BJ (cell line): ENCODE measurements at regions not wholly inside any gene's neighbourhood (a gene's known extent, or its start where the extent isn't known, plus 50 kb on each side); places are given as distances from the start of the nearest gene placed in this dataset.

Source experiments
- CTCF ChIA-PET: fragments of 350-600 bp; formaldehyde crosslinking; extraction: SDS; loops from one replicate; lab custom pipeline; 2021; ENCODE audit warnings: antibody characterized with exemption, inconsistent platforms; lab: Yijun Ruan, JAX
- POLR2A ChIA-PET: fragments of 300-600 bp; sonication (Branson Sonifier 250); formaldehyde crosslinking; extraction: SDS; loops from one replicate; lab custom pipeline; 2021; ENCODE audit warnings: antibody characterized with exemption; lab: Charles Lee
- DNase-seq: peaks from one replicate; pipeline ENCODE4 v3.0.0-alpha.2; 2011; ENCODE audit warnings: low read depth
- H3K27me3 ChIP-seq: 2 replicates; pipeline ENCODE4 v1.6.0; 2011; ENCODE audit warnings: low read length; ENCODE audit not compliant: control insufficient read depth, insufficient read depth
- H3K36me3 ChIP-seq: 2 replicates; pipeline ENCODE4 v1.5.1; 2011; ENCODE audit warnings: low read length; ENCODE audit not compliant: control insufficient read depth, insufficient read depth
- H3K4me3 ChIP-seq: 2 replicates; pipeline ENCODE4 v1.5.1; 2011; ENCODE audit warnings: low read depth, mild to moderate bottlenecking, control low read depth, low read length
- TF ChIP-seq, protein P1 (sequence below): IDR thresholded peaks from 2 replicates; pipeline ENCODE4 v1.5.1; 2011; ENCODE audit warnings: low read depth, mild to moderate bottlenecking, control low read depth, inconsistent platforms, low read length, moderate library complexity; ENCODE audit not compliant: insufficient read depth

DNA sequence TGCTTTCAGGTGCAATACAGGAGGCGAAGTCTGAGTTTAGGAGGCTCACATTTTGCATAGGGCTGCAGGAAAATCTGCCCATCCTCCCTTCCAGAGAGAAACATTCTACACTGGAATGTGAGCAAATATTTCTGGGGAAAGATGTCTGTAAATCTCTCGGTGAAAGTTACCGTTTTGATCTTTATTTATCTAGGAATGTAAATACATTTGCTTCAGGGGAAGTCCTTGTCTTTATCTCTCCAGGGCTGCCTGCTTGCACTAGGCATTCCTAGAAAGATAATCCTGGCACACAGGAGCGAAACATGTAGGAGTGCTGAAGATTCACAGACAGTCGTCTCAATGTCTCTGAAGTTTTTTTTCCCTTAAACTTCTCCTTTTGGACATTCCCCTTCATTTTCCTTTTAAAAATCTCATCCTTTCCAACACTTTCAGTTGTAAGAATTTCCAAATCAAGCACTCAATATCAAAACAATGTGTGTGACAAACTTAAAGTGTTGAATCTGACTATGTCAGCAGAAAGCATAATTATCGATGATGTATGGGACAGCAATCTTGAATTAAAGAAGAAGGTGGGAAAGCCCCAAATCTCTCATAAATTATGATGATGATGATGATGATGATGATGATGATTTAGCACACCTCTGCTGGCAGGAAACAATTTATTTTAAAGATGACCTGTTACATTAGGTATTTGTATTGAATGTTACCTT lies 113.4 kb upstream of the RESF1 start:
- ChIA-PET CTCF (no interaction called here), POLR2A (no interaction called here)
- no peak for DNase-seq
- Histone ChIP-seq H3K4me3 (no peak overlapping the region), H3K36me3 (no peaks in the 10 kb centered on the region), H3K27me3 (no peaks in the 10 kb centered on the region)
- TF ChIP-seq, protein P1, sequence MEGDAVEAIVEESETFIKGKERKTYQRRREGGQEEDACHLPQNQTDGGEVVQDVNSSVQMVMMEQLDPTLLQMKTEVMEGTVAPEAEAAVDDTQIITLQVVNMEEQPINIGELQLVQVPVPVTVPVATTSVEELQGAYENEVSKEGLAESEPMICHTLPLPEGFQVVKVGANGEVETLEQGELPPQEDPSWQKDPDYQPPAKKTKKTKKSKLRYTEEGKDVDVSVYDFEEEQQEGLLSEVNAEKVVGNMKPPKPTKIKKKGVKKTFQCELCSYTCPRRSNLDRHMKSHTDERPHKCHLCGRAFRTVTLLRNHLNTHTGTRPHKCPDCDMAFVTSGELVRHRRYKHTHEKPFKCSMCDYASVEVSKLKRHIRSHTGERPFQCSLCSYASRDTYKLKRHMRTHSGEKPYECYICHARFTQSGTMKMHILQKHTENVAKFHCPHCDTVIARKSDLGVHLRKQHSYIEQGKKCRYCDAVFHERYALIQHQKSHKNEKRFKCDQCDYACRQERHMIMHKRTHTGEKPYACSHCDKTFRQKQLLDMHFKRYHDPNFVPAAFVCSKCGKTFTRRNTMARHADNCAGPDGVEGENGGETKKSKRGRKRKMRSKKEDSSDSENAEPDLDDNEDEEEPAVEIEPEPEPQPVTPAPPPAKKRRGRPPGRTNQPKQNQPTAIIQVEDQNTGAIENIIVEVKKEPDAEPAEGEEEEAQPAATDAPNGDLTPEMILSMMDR = no peak

DNA sequence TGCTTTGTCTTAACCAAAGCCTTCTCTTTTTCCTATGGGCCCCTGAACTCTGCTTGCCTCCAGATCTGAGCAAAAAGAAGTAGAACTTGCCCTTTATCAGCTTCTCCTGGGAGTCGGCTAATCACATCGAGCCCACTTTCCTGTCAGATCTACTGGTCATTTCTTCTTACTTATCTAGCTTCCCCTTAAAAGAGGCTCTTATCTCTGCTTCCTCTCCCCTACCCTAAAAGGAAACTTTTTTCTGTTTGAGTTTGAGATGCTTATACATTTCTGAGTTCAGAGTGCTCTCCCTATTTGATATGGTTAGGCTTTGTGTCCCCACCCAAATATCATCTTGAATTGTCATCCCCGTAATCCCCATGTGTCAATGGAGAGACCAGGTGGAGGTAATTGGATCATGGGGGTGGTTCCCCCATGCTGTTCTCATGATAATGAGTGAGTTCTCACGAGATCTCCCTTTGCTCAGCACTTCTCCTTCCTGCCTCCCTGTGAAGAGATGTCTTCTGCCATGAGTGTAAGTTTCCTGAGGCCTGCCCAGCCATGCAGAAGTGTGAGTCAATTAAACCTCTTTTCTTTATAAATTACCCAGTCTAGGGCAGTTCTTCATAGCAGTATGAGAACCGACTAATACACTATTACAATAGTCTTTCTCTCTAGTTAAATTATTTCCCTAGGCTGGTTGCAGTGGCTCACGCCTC lies 114.7 kb upstream of the AMN1 start:
- DNase-seq = no peak
- Histone ChIP-seq H3K27me3 (no peaks in the 10 kb centered on the region), H3K36me3 (no peaks in the 10 kb centered on the region), H3K4me3 (no peak overlapping the region)
- ChIA-PET CTCF (no interaction called here), POLR2A (no interaction called here)
- TF ChIP-seq, protein P1 = no peak

DNA sequence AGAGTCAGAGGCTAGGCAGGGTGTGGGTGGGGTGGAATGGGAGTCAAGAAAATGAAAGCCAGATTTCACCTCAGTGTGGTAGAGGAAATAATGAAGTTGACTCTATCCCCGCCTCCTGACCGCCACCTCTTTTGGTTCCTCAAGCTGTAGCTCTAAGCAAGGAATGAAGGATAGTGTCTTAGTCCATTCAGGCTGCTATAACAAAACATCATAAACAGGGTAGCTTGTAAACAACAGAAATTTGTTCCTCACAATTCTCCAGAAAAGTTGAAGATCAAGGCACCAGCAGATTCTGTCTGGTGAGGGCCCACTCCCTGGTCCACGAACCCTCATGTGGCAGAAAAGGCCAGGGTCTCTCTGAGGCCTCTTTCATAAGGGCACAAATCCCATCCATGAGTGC lies 109.1 kb upstream of the AMN1 start:
- H3K4me3 ChIP-seq = no peak overlapping the region
- no peaks in the 10 kb centered on the region for H3K27me3 ChIP-seq
- ChIA-PET CTCF (no interaction called here), POLR2A (no interaction called here)
- TF ChIP-seq, protein P1 = no peak
- H3K36me3 ChIP-seq = no peaks in the 10 kb centered on the region
- no peak for DNase-seq

DNA sequence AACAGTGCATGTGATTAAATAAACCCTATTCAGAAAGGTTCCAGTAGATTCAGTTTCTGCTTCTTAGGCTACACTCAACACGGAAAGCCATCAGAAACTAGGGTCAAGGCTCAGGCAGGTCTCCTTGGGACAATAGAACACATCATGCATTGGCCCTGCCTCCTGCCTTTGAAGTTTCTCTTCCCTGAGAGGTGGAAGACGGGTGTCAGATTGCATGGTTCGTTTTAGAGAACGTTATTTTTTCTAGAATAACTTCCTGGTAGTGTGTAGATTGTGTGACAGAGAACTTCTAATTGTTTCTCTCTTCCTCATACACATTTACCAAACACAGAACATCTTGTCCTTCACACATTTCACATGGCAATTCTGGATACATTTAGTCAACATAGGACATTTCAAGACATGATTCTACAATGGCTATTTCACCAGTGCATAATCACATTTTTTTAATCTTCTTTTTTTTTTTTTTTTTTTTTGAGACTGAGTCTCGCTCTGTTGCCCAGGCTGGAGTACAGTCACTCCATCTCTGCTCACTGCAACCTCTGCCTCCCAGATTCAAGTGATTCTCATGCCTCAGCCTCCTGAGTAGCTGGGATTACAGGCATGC lies 106.6 kb upstream of the AMN1 start:
- CTCF ChIA-PET = no interaction called here
- DNase-seq = no peak
- POLR2A ChIA-PET = no interaction called here
- Histone ChIP-seq H3K27me3 (no peaks in the 10 kb centered on the region), H3K4me3 (no peak overlapping the region), H3K36me3 (no peaks in the 10 kb centered on the region)
- TF ChIP-seq, protein P1 = no peak

DNA sequence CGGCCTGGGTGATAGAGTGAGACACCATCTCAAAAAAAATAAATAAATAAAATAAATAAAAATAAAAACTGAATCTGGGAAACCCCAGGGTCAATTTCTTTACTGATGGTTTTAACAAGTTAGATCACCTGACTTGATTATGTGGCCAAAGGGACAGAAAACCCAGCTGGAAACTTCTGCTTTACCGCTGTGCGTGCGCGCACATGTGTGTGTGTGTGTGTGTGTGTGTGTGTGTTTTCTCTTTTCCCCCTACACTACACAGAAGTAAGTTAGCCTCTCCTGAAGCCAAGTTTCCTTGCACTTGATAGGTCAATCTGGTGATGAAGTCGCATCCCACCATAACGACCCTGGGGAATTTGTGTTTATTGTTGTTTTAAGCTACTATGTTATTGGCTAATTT lies 105.3 kb upstream of the AMN1 start:
- Histone ChIP-seq H3K4me3 (no peak overlapping the region), H3K36me3 (no peaks in the 10 kb centered on the region), H3K27me3 (no peaks in the 10 kb centered on the region)
- TF ChIP-seq, protein P1 = no peak
- POLR2A ChIA-PET = no interaction called here
- DNase-seq = no peak
- CTCF ChIA-PET = no interaction called here
